Esophagus (tissue), 2 donors: ENCODE measurements at regions not wholly inside any gene's neighbourhood (a gene's known extent, or its start where the extent isn't known, plus 50 kb on each side); places are given as distances from the start of the nearest gene placed in this dataset.

Source experiments
- H3K27ac ChIP-seq, 2 donors: one replicate each; pipeline ENCODE4 v1.5.1; 2013; ENCODE audit warnings: low read depth in 2 of 2, mild to moderate bottlenecking in 2 of 2, inconsistent platforms in 1 of 2, low read length in 1 of 2, moderate library complexity in 1 of 2
- H3K27me3 ChIP-seq, 2 donors: one replicate each; pipeline ENCODE4 v1.6.1; 2013; ENCODE audit warnings: low read length in 2 of 2, control low read depth in 1 of 2, mild to moderate bottlenecking in 1 of 2; ENCODE audit not compliant: insufficient read depth in 2 of 2, control insufficient read depth in 1 of 2
- H3K36me3 ChIP-seq, 2 donors: one replicate each; pipeline ENCODE4 v1.6.1; 2013; ENCODE audit warnings: low read length in 1 of 2; ENCODE audit not compliant: control insufficient read depth in 2 of 2, insufficient read depth in 2 of 2
- H3K4me1 ChIP-seq, 2 donors: one replicate each; pipeline ENCODE4 v1.6.1; 2013; ENCODE audit warnings: low read length in 1 of 2; ENCODE audit not compliant: control insufficient read depth in 2 of 2, insufficient read depth in 2 of 2
- H3K4me3 ChIP-seq, 2 donors: one replicate each; pipeline ENCODE4 v1.5.1; 2013; ENCODE audit warnings: low read length in 2 of 2, mild to moderate bottlenecking in 2 of 2, low read depth in 1 of 2, moderate library complexity in 1 of 2
- H3K9me3 ChIP-seq, 2 donors: one replicate each; pipeline ENCODE4 v1.6.1; 2013; ENCODE audit warnings: mild to moderate bottlenecking in 2 of 2, low read depth in 1 of 2, low read length in 1 of 2, moderate library complexity in 1 of 2; ENCODE audit not compliant: control insufficient read depth in 2 of 2, insufficient read depth in 1 of 2
- WGBS, 2 donors: extraction: QIAGEN DNeasy Blood & Tissue Kit; methylation state at CpG; one replicate each; pipeline ENCODE4 v1.1.7; 2013; 5-methylcytosine and 5-hydroxymethylcytosine counted together
- donor health status: healthy with polysubstance abuse.
- donor health status: Bipolar disorder and iron deficiency.

GRCh38 chr4:136476753-136477152, 1055.5 kb downstream of the PCDH18 start:
- H3K27ac ChIP-seq = no peak overlapping the region
- no peaks in the 10 kb centered on the region for H3K27me3 ChIP-seq
- H3K4me3 ChIP-seq = no peak overlapping the region
- no peaks in the 10 kb centered on the region for H3K36me3 ChIP-seq
- H3K9me3 ChIP-seq = no peaks in the 10 kb centered on the region
- WGBS, 2 donors = 54 to 57% methylated on average over 1 of the region's 1 CpG
- no peaks in the 10 kb centered on the region for H3K4me1 ChIP-seq

GRCh38 chr4:136471051-136471450, 1061.2 kb downstream of the PCDH18 start:
- H3K27ac ChIP-seq = no peak overlapping the region

GRCh38 chr4:136465691-136466090, 1066.6 kb downstream of the PCDH18 start:
- Histone ChIP-seq H3K9me3 (peaks cover 0 to 3% of the 10 kb centered on the region in 2 donors), H3K4me3 (no peak overlapping the region), H3K36me3 (no peaks in the 10 kb centered on the region), H3K4me1 (no peaks in the 10 kb centered on the region), H3K27ac (no peak overlapping the region), H3K27me3 (no peaks in the 10 kb centered on the region)
- WGBS, 2 donors = 76 to 90% methylated on average over 1 of the region's 1 CpG

More at GRCh38 chr4:136471051-136471450, 1061.2 kb downstream of the PCDH18 start:
- no peak overlapping the region for H3K4me3 ChIP-seq
- WGBS, 2 donors = 81 to 84% methylated on average over 2 of the region's 2 CpGs
- no peaks in the 10 kb centered on the region for H3K9me3 ChIP-seq
- no peaks in the 10 kb centered on the region for H3K36me3 ChIP-seq
- no peaks in the 10 kb centered on the region for H3K27me3 ChIP-seq
- no peaks in the 10 kb centered on the region for H3K4me1 ChIP-seq

GRCh38 chr4:136463941-136464340, 1068.4 kb downstream of the PCDH18 start:
- H3K36me3 ChIP-seq = no peaks in the 10 kb centered on the region
- no peaks in the 10 kb centered on the region for H3K4me1 ChIP-seq
- peaks cover 0 to 3% of the 10 kb centered on the region in 2 donors for H3K9me3 ChIP-seq
- no peak overlapping the region for H3K27ac ChIP-seq
- no peaks in the 10 kb centered on the region for H3K27me3 ChIP-seq
- H3K4me3 ChIP-seq = no peak overlapping the region
- 77 to 85% methylated on average over 1 of the region's 1 CpG for WGBS, 2 donors

GRCh38 chr4:136461533-136461932, 1070.8 kb downstream of the PCDH18 start:
- Histone ChIP-seq H3K4me1 (no peaks in the 10 kb centered on the region), H3K36me3 (no peaks in the 10 kb centered on the region), H3K27me3 (no peaks in the 10 kb centered on the region), H3K27ac (no peak overlapping the region), H3K9me3 (peaks cover 6 to 8% of the 10 kb centered on the region in 2 donors), H3K4me3 (no peak overlapping the region)
- WGBS, 2 donors = 88 to 95% methylated on average over 6 of the region's 6 CpGs

- WGBS, 2 donors = 85 to 88% methylated on average over 4 of the region's 4 CpGs
- no peaks in the 10 kb centered on the region for H3K36me3 ChIP-seq
These were observed 1074.0 kb downstream of the PCDH18 start for GRCh38 chr4:136458326-136458725.

GRCh38 chr4:136457577-136457976, 1074.7 kb downstream of the PCDH18 start:
- H3K4me1 ChIP-seq = no peaks in the 10 kb centered on the region
- WGBS, 2 donors = 73 to 82% methylated on average over 5 of the region's 5 CpGs
- no peaks in the 10 kb centered on the region for H3K36me3 ChIP-seq

More at GRCh38 chr4:136458326-136458725, 1074.0 kb downstream of the PCDH18 start:
- no peaks in the 10 kb centered on the region for H3K27me3 ChIP-seq
- H3K9me3 ChIP-seq = peaks cover 8 to 10% of the 10 kb centered on the region in 2 donors
- H3K4me3 ChIP-seq = no peak overlapping the region
- no peaks in the 10 kb centered on the region for H3K4me1 ChIP-seq
- no peak overlapping the region for H3K27ac ChIP-seq

GRCh38 chr4:136457004-136457403, 1075.3 kb downstream of the PCDH18 start:
- WGBS, 2 donors = 73 to 86% methylated on average over 2 of the region's 2 CpGs
- Histone ChIP-seq H3K4me1 (no peaks in the 10 kb centered on the region), H3K27me3 (no peaks in the 10 kb centered on the region)

More at GRCh38 chr4:136457577-136457976, 1074.7 kb downstream of the PCDH18 start:
- Histone ChIP-seq H3K27me3 (no peaks in the 10 kb centered on the region), H3K4me3 (no peak overlapping the region), H3K9me3 (peaks cover 5 to 10% of the 10 kb centered on the region in 2 donors), H3K27ac (no peak overlapping the region)

GRCh38 chr4:136443006-136443405, 1089.3 kb downstream of the PCDH18 start:
- no peak overlapping the region for H3K27ac ChIP-seq
- no peaks in the 10 kb centered on the region for H3K27me3 ChIP-seq
- WGBS, 2 donors = 83 to 85% methylated on average over 4 of the region's 4 CpGs
- no peaks in the 10 kb centered on the region for H3K4me1 ChIP-seq
- no peaks in the 10 kb centered on the region for H3K36me3 ChIP-seq
- no peak overlapping the region for H3K4me3 ChIP-seq
- peaks cover 7 to 8% of the 10 kb centered on the region in 2 donors for H3K9me3 ChIP-seq

More at GRCh38 chr4:136457004-136457403, 1075.3 kb downstream of the PCDH18 start:
- Histone ChIP-seq H3K4me3 (no peak overlapping the region), H3K9me3 (peaks cover 5 to 10% of the 10 kb centered on the region in 2 donors), H3K36me3 (no peaks in the 10 kb centered on the region), H3K27ac (no peak overlapping the region)

GRCh38 chr4:136442447-136442846, 1089.8 kb downstream of the PCDH18 start:
- Histone ChIP-seq H3K27ac (no peak overlapping the region), H3K36me3 (no peaks in the 10 kb centered on the region), H3K9me3 (peaks cover 7 to 8% of the 10 kb centered on the region in 2 donors), H3K27me3 (no peaks in the 10 kb centered on the region), H3K4me1 (no peaks in the 10 kb centered on the region), H3K4me3 (no peak overlapping the region)
- WGBS, 2 donors = 82 to 92% methylated on average over 5 of the region's 5 CpGs
